HepG2 (cell line): ENCODE measurements at regions not wholly inside any gene's neighbourhood (a gene's known extent, or its start where the extent isn't known, plus 50 kb on each side); places are given as distances from the start of the nearest gene placed in this dataset.

Experiments used
- ATAC-seq: fragments of 200-7000 bp; cut with Tn5 transposase; 3 replicates; pipeline ENCODE4 v1.9.1; 2020; ENCODE audit warnings: mild to moderate bottlenecking, moderate library complexity
- BruUV-seq: library from RNA; stranded (reverse); fragments of 400-500 nt; replicated peaks from 2 replicates; lab custom pipeline; 2021; lab: Mats Ljungman, UMichigan
- CTCF ChIA-PET: fragments of 300-600 bp; formaldehyde crosslinking; extraction: SDS; loops from one replicate; lab custom pipeline; 2021; ENCODE audit warnings: low total read pairs, inconsistent platforms, low intra/inter-chr PET ratio; lab: Yijun Ruan, JAX
- POLR2A ChIA-PET: fragments of 350-600 bp; sonication (Branson Sonifier 250); formaldehyde crosslinking; loops from one replicate; lab custom pipeline; 2020; ENCODE audit warnings: antibody characterized with exemption, inconsistent platforms; lab: Yijun Ruan, JAX
- DNase-seq: peaks from one replicate; pipeline ENCODE4 v3.0.0-alpha.2; 2015; ENCODE audit warnings: low spot score
- FAIRE-seq: peaks from 3 replicates; lab custom pipeline; 2011; peaks lifted over from hg19 to GRCh38; lab: Jason Lieb, UNC
- H2AFZ ChIP-seq: one replicate; pipeline ENCODE4 v1.6.1; 2011; ENCODE audit warnings: low read length, inconsistent platforms
- H3K27ac ChIP-seq: fragments of 300-600 bp; 3 replicates; pipeline ENCODE4 v1.8.0; 2011; ENCODE audit warnings: mixed run types, mild to moderate bottlenecking, mixed read lengths, low read length, inconsistent platforms; ENCODE audit not compliant: insufficient read depth; ENCODE audit errors: extremely low read length
- H3K27me3 ChIP-seq, 2 experiments: fragments of 200-600 bp in 1 of 2; 2 replicates in 1 of 2; 3 replicates in 1 of 2; pipeline versions ENCODE4 v1.6.0 to v1.8.0; 2011; ENCODE audit warnings: low read length in 2 of 2, mild to moderate bottlenecking in 2 of 2, moderate library complexity in 2 of 2, inconsistent platforms in 1 of 2; ENCODE audit not compliant: insufficient read depth in 2 of 2, control insufficient read depth in 1 of 2
- H3K36me3 ChIP-seq, 2 experiments: fragments of 200-600 bp in 1 of 2; replicated peaks in 1 of 2; 2 replicates in 1 of 2; 3 replicates in 1 of 2; pipeline versions ENCODE4 v1.5.1 to v1.8.0; 2011; ENCODE audit warnings: low read length in 2 of 2, inconsistent platforms in 1 of 2; ENCODE audit not compliant: insufficient read depth in 2 of 2, control insufficient read depth in 1 of 2
- H3K4me1 ChIP-seq: 2 replicates; pipeline ENCODE4 v1.5.1; 2012; ENCODE audit warnings: low read length, inconsistent platforms; ENCODE audit not compliant: insufficient read depth
- H3K4me2 ChIP-seq: 2 replicates; pipeline ENCODE4 v1.6.0; 2011; ENCODE audit warnings: low read depth, low read length, inconsistent platforms
- H3K4me3 ChIP-seq, 3 experiments: fragments of 200-600 bp in 1 of 3; sonication (generic), shearing (Covaris generic) in 1 of 3; replicated peaks in 1 of 3; 2 replicates each; pipeline ENCODE4 v1.5.1; 2011 to 2016; ENCODE audit warnings: low read length in 3 of 3, inconsistent platforms in 2 of 3, low read depth in 2 of 3, mild to moderate bottlenecking in 2 of 3, control low read depth in 1 of 3, mixed read lengths in 1 of 3; ENCODE audit not compliant: insufficient read depth in 1 of 3
- H3K79me2 ChIP-seq: one replicate; pipeline ENCODE4 v1.6.1; 2011; ENCODE audit warnings: low read length, inconsistent platforms; ENCODE audit not compliant: insufficient read depth
- H3K9ac ChIP-seq: 2 replicates; pipeline ENCODE4 v1.6.0; 2011; ENCODE audit warnings: mild to moderate bottlenecking, low read depth, low read length, inconsistent platforms; ENCODE audit not compliant: insufficient read depth
- H3K9me3 ChIP-seq: 2 replicates; pipeline ENCODE4 v1.5.1; 2012; ENCODE audit warnings: mild to moderate bottlenecking, low read length
- H4K20me1 ChIP-seq: 2 replicates; pipeline ENCODE4 v1.6.0; 2011; ENCODE audit warnings: inconsistent platforms, mild to moderate bottlenecking, low read length, moderate library complexity; ENCODE audit not compliant: insufficient read depth
- CBX2 ChIP-seq, 2 experiments: fragments of 200-600 bp in 1 of 2; sonication (generic); formaldehyde crosslinking in 1 of 2; IDR thresholded peaks; 2 replicates each; pipeline versions ENCODE4 v1.7.0 to v1.8.1; 2018 to 2022; ENCODE audit warnings: low read depth in 2 of 2, low read length in 1 of 2, mild to moderate bottlenecking in 1 of 2, missing genetic modification reagents in 1 of 2
- IKZF1 ChIP-seq: fragments of 450-650 bp; IDR thresholded peaks from 2 replicates; pipeline ENCODE4 v1.7.1; 2016
- MTF1 ChIP-seq: sonication (generic); formaldehyde crosslinking; IDR thresholded peaks from 2 replicates; pipeline ENCODE4 v1.5.0; 2020; ENCODE audit warnings: missing genetic modification reagents
- PAXIP1 ChIP-seq: sonication (generic); formaldehyde crosslinking; conservative IDR thresholded peaks from 2 replicates; pipeline ENCODE4 v1.4.0; 2020; ENCODE audit warnings: mild to moderate bottlenecking, missing genetic modification reagents, moderate library complexity
- RARA ChIP-seq: IDR thresholded peaks from 2 replicates; pipeline ENCODE4 v1.6.1; 2016; ENCODE audit warnings: missing genetic modification reagents, missing compliant biosample characterization
- REXO4 ChIP-seq: sonication (generic); formaldehyde crosslinking; IDR thresholded peaks from 2 replicates; pipeline ENCODE4 v1.8.0; 2022; ENCODE audit warnings: missing genetic modification reagents, mild to moderate bottlenecking, borderline replicate concordance
- SOX6 ChIP-seq, 2 experiments: fragments of 450-650 bp in 1 of 2; sonication (generic) in 1 of 2; formaldehyde crosslinking in 1 of 2; IDR thresholded peaks; 2 replicates each; pipeline versions ENCODE4 v1.4.0 to v1.6.1; 2017 to 2020; ENCODE audit warnings: antibody characterized with exemption in 1 of 2, mild to moderate bottlenecking in 1 of 2, missing genetic modification reagents in 1 of 2
- TFDP1 ChIP-seq: IDR thresholded peaks from 2 replicates; pipeline ENCODE4 v1.6.1; 2016; ENCODE audit warnings: missing compliant biosample characterization, missing genetic modification reagents, borderline replicate concordance
- ZNF253 ChIP-seq: sonication (generic); formaldehyde crosslinking; IDR thresholded peaks from 2 replicates; pipeline ENCODE4 v1.8.0; 2022; ENCODE audit warnings: mild to moderate bottlenecking, missing genetic modification reagents, borderline replicate concordance
- WGBS: methylation state at CpG from one replicate; pipeline ENCODE4 v1.1.6; 2017; ENCODE audit warnings: low lambda C conversion rate; 5-methylcytosine and 5-hydroxymethylcytosine counted together
- in situ Hi-C: cut with HindIII; loops from 2 replicates; pipeline ENCODE4 v1.10.0; 2017; ENCODE audit warnings: low pct_unique_long_range_greater_than_20kb; ENCODE audit not compliant: extremely low pct_ligation_motif_present
- intact Hi-C: fragments of 100-400 bp; cut with micrococcal nuclease; formaldehyde crosslinking; loops from one replicate; pipeline ENCODE4 v1.10.0; 2022; ENCODE audit not compliant: unreplicated experiment
- TF ChIP-seq, protein P1 (sequence below): sonication (generic); formaldehyde crosslinking; IDR thresholded peaks from 2 replicates; pipeline ENCODE4 v1.9.0; 2021; ENCODE audit warnings: missing genetic modification reagents, mild to moderate bottlenecking, borderline replicate concordance
- TF ChIP-seq, protein P2 (sequence below): sonication (generic); formaldehyde crosslinking; IDR thresholded peaks from 2 replicates; pipeline ENCODE4 v1.5.0; 2020; ENCODE audit warnings: missing genetic modification reagents

DNA sequence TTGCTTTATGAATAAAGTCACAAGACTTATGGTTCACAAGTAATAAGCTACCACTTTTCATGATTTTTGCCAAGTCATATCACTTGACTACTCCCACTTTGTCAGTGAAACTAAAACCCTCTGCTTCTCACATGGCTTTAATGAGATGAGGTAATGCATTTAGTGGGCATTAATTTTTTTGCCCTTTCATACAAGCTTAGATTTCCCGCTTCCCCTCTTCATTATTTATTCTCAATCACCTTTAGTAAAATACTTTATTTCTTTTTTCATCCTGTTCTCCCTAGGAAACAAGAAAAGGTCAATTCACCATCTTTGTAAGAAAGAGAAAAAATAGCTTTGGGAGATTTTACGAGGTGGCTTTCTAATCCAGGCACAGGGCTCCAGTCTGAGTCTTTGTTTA lies 109.6 kb upstream of the STARD3NL start (continued):
- no peak for TF ChIP-seq PAXIP1 (CRISPR knock-in tag)

DNA sequence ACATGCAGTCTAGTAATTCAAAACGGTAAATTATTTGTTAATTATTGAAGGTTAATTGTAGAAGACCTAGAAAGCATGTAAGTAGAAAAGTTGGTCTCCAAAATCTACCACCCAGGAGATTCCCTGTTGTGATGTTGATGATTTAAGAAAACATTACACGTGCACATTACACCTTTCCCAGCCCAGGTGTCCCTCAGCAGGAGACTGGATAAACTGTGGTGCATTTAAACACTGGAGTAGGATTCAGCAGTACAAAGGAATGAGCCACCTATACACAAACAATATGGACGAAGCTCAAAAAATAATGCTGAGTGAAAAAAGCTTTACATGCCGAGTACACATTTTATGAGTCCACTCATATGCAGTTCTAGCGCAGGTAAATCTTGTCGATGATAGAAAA lies 109.0 kb upstream of the STARD3NL start:
- H3K4me3 ChIP-seq = no peak overlapping the region
- H3K36me3 ChIP-seq = no peaks in the 10 kb centered on the region
- ATAC-seq (no peak), FAIRE-seq (no peak), DNase-seq (no peak)
- BruUV-seq = no TSS peak
- CTCF ChIA-PET = no interaction called here
- no peaks in the 10 kb centered on the region for H3K9me3 ChIP-seq
- H4K20me1 ChIP-seq = no peaks in the 10 kb centered on the region
- no peak overlapping the region for H3K4me2 ChIP-seq
- no peak overlapping the region for H3K27ac ChIP-seq
- POLR2A ChIA-PET = no interaction called here
- H3K4me1 ChIP-seq = no peaks in the 10 kb centered on the region
- WGBS = 19% methylated on average over 6 of the region's 6 CpGs
- H3K79me2 ChIP-seq = no peaks in the 10 kb centered on the region
- intact Hi-C loops (no loop called here), in situ Hi-C loops (no loop called here)
- no peak overlapping the region for H2AFZ ChIP-seq
- no peaks in the 10 kb centered on the region; a peak in 1 of 5 replicates for H3K27me3 ChIP-seq
- H3K9ac ChIP-seq = no peak overlapping the region
- TF ChIP-seq TFDP1 = no peak
- no peak for TF ChIP-seq SOX6 (IDR thresholded peaks at IDR 0.05)
- TF ChIP-seq SOX6 (CRISPR knock-in tag; IDR thresholded peaks at IDR 0.05) = no peak
- no peak for TF ChIP-seq MTF1
- TF ChIP-seq, protein P1, sequence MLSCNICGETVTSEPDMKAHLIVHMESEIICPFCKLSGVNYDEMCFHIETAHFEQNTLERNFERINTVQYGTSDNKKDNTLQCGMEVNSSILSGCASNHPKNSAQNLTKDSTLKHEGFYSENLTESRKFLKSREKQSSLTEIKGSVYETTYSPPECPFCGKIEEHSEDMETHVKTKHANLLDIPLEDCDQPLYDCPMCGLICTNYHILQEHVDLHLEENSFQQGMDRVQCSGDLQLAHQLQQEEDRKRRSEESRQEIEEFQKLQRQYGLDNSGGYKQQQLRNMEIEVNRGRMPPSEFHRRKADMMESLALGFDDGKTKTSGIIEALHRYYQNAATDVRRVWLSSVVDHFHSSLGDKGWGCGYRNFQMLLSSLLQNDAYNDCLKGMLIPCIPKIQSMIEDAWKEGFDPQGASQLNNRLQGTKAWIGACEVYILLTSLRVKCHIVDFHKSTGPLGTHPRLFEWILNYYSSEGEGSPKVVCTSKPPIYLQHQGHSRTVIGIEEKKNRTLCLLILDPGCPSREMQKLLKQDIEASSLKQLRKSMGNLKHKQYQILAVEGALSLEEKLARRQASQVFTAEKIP (CRISPR knock-in tag) = no peak
- no peak for TF ChIP-seq IKZF1
- TF ChIP-seq RARA (CRISPR knock-in tag) = no peak
- TF ChIP-seq, protein P2, sequence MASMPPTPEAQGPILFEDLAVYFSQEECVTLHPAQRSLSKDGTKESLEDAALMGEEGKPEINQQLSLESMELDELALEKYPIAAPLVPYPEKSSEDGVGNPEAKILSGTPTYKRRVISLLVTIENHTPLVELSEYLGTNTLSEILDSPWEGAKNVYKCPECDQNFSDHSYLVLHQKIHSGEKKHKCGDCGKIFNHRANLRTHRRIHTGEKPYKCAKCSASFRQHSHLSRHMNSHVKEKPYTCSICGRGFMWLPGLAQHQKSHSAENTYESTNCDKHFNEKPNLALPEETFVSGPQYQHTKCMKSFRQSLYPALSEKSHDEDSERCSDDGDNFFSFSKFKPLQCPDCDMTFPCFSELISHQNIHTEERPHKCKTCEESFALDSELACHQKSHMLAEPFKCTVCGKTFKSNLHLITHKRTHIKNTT (CRISPR knock-in tag) = no peak
- TF ChIP-seq REXO4 (CRISPR knock-in tag) = no peak
- no peak for TF ChIP-seq ZNF253
- no peak for TF ChIP-seq CBX2 (IDR thresholded peaks at IDR 0.05; ENCODE audit: low read depth, low read length)
- no peak for TF ChIP-seq CBX2 (CRISPR knock-in tag; IDR thresholded peaks at IDR 0.05; ENCODE audit: low read depth)
